ENCODE measurements at regions not wholly inside any gene's neighbourhood (a gene's known extent, or its start where the extent isn't known, plus 50 kb on each side); places are given as distances from the start of the nearest gene placed in this dataset.

- Histone ChIP-seq H3K4me3 (ENCODE audit: low read length) (no peak overlapping the region), H3K27ac (ENCODE audit: low read length) (no peak overlapping the region), H3K9me3 (ENCODE audit: control insufficient read depth, low read depth, low read length) (no peaks in the 10 kb centered on the region), H3K4me1 (ENCODE audit: control insufficient read depth, low read depth, low read length) (peaks cover 16% of the 10 kb centered on the region), H3K9ac (ENCODE audit: low read length) (no peak overlapping the region), H3K36me3 (ENCODE audit: control insufficient read depth, low read depth, low read length) (no peaks in the 10 kb centered on the region), H3K27me3 (ENCODE audit: control insufficient read depth, insufficient read depth, low read length) (peaks cover 15% of the 10 kb centered on the region)
These were observed 310.0 kb downstream of the SHQ1 start for GRCh38 chr3:72538070-72538745.

GRCh38 chr3:72537448-72537847 is 310.8 kb downstream of the SHQ1 start:
- no peak overlapping the region for H3K4me3 ChIP-seq (ENCODE audit: low read length)
- H3K9ac ChIP-seq (ENCODE audit: low read length) = no peak overlapping the region
- no peaks in the 10 kb centered on the region for H3K36me3 ChIP-seq (ENCODE audit: control insufficient read depth, low read depth, low read length)
- H3K4me1 ChIP-seq (ENCODE audit: control insufficient read depth, low read depth, low read length) = peaks cover 16% of the 10 kb centered on the region
- no peaks in the 10 kb centered on the region for H3K9me3 ChIP-seq (ENCODE audit: control insufficient read depth, low read depth, low read length)
- H3K27me3 ChIP-seq (ENCODE audit: control insufficient read depth, insufficient read depth, low read length) = peaks cover 15% of the 10 kb centered on the region
- no peak overlapping the region for H3K27ac ChIP-seq (ENCODE audit: low read length)

GRCh38 chr3:72536878-72537267 is 311.4 kb downstream of the SHQ1 start:
- H3K9me3 ChIP-seq (ENCODE audit: control insufficient read depth, low read depth, low read length) = no peaks in the 10 kb centered on the region
- H3K4me3 ChIP-seq (ENCODE audit: low read length) = no peak overlapping the region
- no peak overlapping the region for H3K27ac ChIP-seq (ENCODE audit: low read length)

GRCh38 chr3:72536206-72536877 is 311.9 kb downstream of the SHQ1 start:
- H3K4me1 ChIP-seq (ENCODE audit: control insufficient read depth, low read depth, low read length) = peaks cover 16% of the 10 kb centered on the region
- H3K27me3 ChIP-seq (ENCODE audit: control insufficient read depth, insufficient read depth, low read length) = peaks cover 15% of the 10 kb centered on the region
- no peaks in the 10 kb centered on the region for H3K9me3 ChIP-seq (ENCODE audit: control insufficient read depth, low read depth, low read length)
- H3K27ac ChIP-seq (ENCODE audit: low read length) = no peak overlapping the region
- no peak overlapping the region for H3K9ac ChIP-seq (ENCODE audit: low read length)
- H3K36me3 ChIP-seq (ENCODE audit: control insufficient read depth, low read depth, low read length) = no peaks in the 10 kb centered on the region
- no peak overlapping the region for H3K4me3 ChIP-seq (ENCODE audit: low read length)

More at GRCh38 chr3:72536878-72537267, 311.4 kb downstream of the SHQ1 start:
- Histone ChIP-seq H3K4me1 (ENCODE audit: control insufficient read depth, low read depth, low read length) (peaks cover 16% of the 10 kb centered on the region), H3K27me3 (ENCODE audit: control insufficient read depth, insufficient read depth, low read length) (peaks cover 15% of the 10 kb centered on the region), H3K9ac (ENCODE audit: low read length) (no peak overlapping the region), H3K36me3 (ENCODE audit: control insufficient read depth, low read depth, low read length) (no peaks in the 10 kb centered on the region)

GRCh38 chr3:72535772-72536171 is 312.5 kb downstream of the SHQ1 start:
- no peak overlapping the region for H3K4me3 ChIP-seq (ENCODE audit: low read length)
- H3K27ac ChIP-seq (ENCODE audit: low read length) = no peak overlapping the region
- H3K9me3 ChIP-seq (ENCODE audit: control insufficient read depth, low read depth, low read length) = no peaks in the 10 kb centered on the region
- peaks cover 16% of the 10 kb centered on the region for H3K4me1 ChIP-seq (ENCODE audit: control insufficient read depth, low read depth, low read length)
- peaks cover 15% of the 10 kb centered on the region for H3K27me3 ChIP-seq (ENCODE audit: control insufficient read depth, insufficient read depth, low read length)
- no peaks in the 10 kb centered on the region for H3K36me3 ChIP-seq (ENCODE audit: control insufficient read depth, low read depth, low read length)
- no peak overlapping the region for H3K9ac ChIP-seq (ENCODE audit: low read length)

- no peak overlapping the region for H3K9ac ChIP-seq (ENCODE audit: low read length)
- peaks cover 15% of the 10 kb centered on the region for H3K27me3 ChIP-seq (ENCODE audit: control insufficient read depth, insufficient read depth, low read length)
- H3K27ac ChIP-seq (ENCODE audit: low read length) = no peak overlapping the region
- peaks cover 16% of the 10 kb centered on the region for H3K4me1 ChIP-seq (ENCODE audit: control insufficient read depth, low read depth, low read length)
- no peaks in the 10 kb centered on the region for H3K9me3 ChIP-seq (ENCODE audit: control insufficient read depth, low read depth, low read length)
- no peak overlapping the region for H3K4me3 ChIP-seq (ENCODE audit: low read length)
- no peaks in the 10 kb centered on the region for H3K36me3 ChIP-seq (ENCODE audit: control insufficient read depth, low read depth, low read length)
These were observed 314.4 kb downstream of the SHQ1 start for GRCh38 chr3:72533591-72534473.

GRCh38 chr3:72530426-72530825 is 317.8 kb downstream of the SHQ1 start:
- Histone ChIP-seq H3K4me1 (ENCODE audit: control insufficient read depth, low read depth, low read length) (peaks cover under 1% of the 10 kb centered on the region), H3K9me3 (ENCODE audit: control insufficient read depth, low read depth, low read length) (no peaks in the 10 kb centered on the region), H3K4me3 (ENCODE audit: low read length) (no peak overlapping the region), H3K27ac (ENCODE audit: low read length) (no peak overlapping the region), H3K36me3 (ENCODE audit: control insufficient read depth, low read depth, low read length) (no peaks in the 10 kb centered on the region), H3K9ac (ENCODE audit: low read length) (no peak overlapping the region), H3K27me3 (ENCODE audit: control insufficient read depth, insufficient read depth, low read length) (peaks cover 15% of the 10 kb centered on the region)

- Histone ChIP-seq H3K27me3 (ENCODE audit: control insufficient read depth, insufficient read depth, low read length) (peaks cover 3% of the 10 kb centered on the region), H3K4me3 (ENCODE audit: low read length) (no peak overlapping the region), H3K27ac (ENCODE audit: low read length) (no peak overlapping the region)
These were observed 319.2 kb downstream of the SHQ1 start for GRCh38 chr3:72529081-72529480.

GRCh38 chr3:72523429-72524151 is 324.7 kb downstream of the SHQ1 start:
- Histone ChIP-seq H3K27me3 (ENCODE audit: control insufficient read depth, insufficient read depth, low read length) (no peaks in the 10 kb centered on the region), H3K4me3 (ENCODE audit: low read length) (no peak overlapping the region), H3K4me1 (ENCODE audit: control insufficient read depth, low read depth, low read length) (no peaks in the 10 kb centered on the region), H3K27ac (ENCODE audit: low read length) (no peak overlapping the region), H3K9ac (ENCODE audit: low read length) (no peak overlapping the region), H3K9me3 (ENCODE audit: control insufficient read depth, low read depth, low read length) (no peaks in the 10 kb centered on the region), H3K36me3 (ENCODE audit: control insufficient read depth, low read depth, low read length) (no peaks in the 10 kb centered on the region)

More at GRCh38 chr3:72529081-72529480, 319.2 kb downstream of the SHQ1 start:
- Histone ChIP-seq H3K4me1 (ENCODE audit: control insufficient read depth, low read depth, low read length) (no peaks in the 10 kb centered on the region), H3K36me3 (ENCODE audit: control insufficient read depth, low read depth, low read length) (no peaks in the 10 kb centered on the region), H3K9me3 (ENCODE audit: control insufficient read depth, low read depth, low read length) (no peaks in the 10 kb centered on the region), H3K9ac (ENCODE audit: low read length) (no peak overlapping the region)

- H3K4me1 ChIP-seq (ENCODE audit: control insufficient read depth, low read depth, low read length) = no peaks in the 10 kb centered on the region
- H3K9ac ChIP-seq (ENCODE audit: low read length) = no peak overlapping the region
- no peak overlapping the region for H3K27ac ChIP-seq (ENCODE audit: low read length)
- H3K9me3 ChIP-seq (ENCODE audit: control insufficient read depth, low read depth, low read length) = no peaks in the 10 kb centered on the region
- no peaks in the 10 kb centered on the region for H3K36me3 ChIP-seq (ENCODE audit: control insufficient read depth, low read depth, low read length)
- no peak overlapping the region for H3K4me3 ChIP-seq (ENCODE audit: low read length)
- no peaks in the 10 kb centered on the region for H3K27me3 ChIP-seq (ENCODE audit: control insufficient read depth, insufficient read depth, low read length)
These were observed 327.4 kb downstream of the SHQ1 start for GRCh38 chr3:72520690-72521308.
